Lower leg skin (tissue), 3 donors: ENCODE measurements at regions not wholly inside any gene's neighbourhood (a gene's known extent, or its start where the extent isn't known, plus 50 kb on each side); places are given as distances from the start of the nearest gene placed in this dataset.

Experiments used
- CTCF ChIP-seq, 3 donors: fragments of 450-650 bp; IDR thresholded peaks; one replicate each; pipeline ENCODE4 v1.5.1; 2016; ENCODE audit warnings: antibody characterized with exemption in 3 of 3, mild to moderate bottlenecking in 3 of 3, moderate library complexity in 2 of 3
- POLR2A ChIP-seq, 2 donors: fragments of 450-650 bp; IDR thresholded peaks; one replicate each; pipeline ENCODE4 v1.6.1; 2016 to 2017; ENCODE audit warnings: antibody characterized with exemption in 2 of 2, mild to moderate bottlenecking in 1 of 2, moderate library complexity in 1 of 2

GRCh38 chr15:68515371-68516095, 63.3 kb upstream of the CORO2B start:
- no peak for TF ChIP-seq CTCF (IDR thresholded peaks at IDR 0.05)
- no peak for TF ChIP-seq POLR2A (IDR thresholded peaks at IDR 0.05)
